B cell (primary cell): ENCODE measurements at regions not wholly inside any gene's neighbourhood (a gene's known extent, or its start where the extent isn't known, plus 50 kb on each side); places are given as distances from the start of the nearest gene placed in this dataset.

Experiments used
- ATAC-seq: fragments of 200-7000 bp; cut with Tn5 transposase; one replicate; pipeline ENCODE4 v1.10.0; 2021; ENCODE audit warnings: low read depth, mild to moderate bottlenecking, moderate number of reproducible peaks, moderate library complexity
- CTCF ChIA-PET: fragments of 350-600 bp; sonication (Branson Sonifier 250); formaldehyde crosslinking; loops from one replicate; lab custom pipeline; 2021; ENCODE audit warnings: antibody characterized with exemption, inconsistent platforms; lab: Charles Lee
- POLR2A ChIA-PET: fragments of 350-600 bp; sonication (Branson Sonifier 250); formaldehyde crosslinking; loops from one replicate; lab custom pipeline; 2021; ENCODE audit warnings: antibody characterized with exemption; lab: Charles Lee
- DNase-seq: peaks from one replicate; pipeline ENCODE4 v3.0.0; 2013
- H2AFZ ChIP-seq: 2 replicates; pipeline ENCODE4 v1.6.1; 2012; ENCODE audit warnings: mild to moderate bottlenecking, low read depth, low read length; ENCODE audit not compliant: insufficient read depth, poor library complexity, severe bottlenecking
- H3K27ac ChIP-seq, 2 donors: 1 replicate in 1 of 2; 2 replicates in 1 of 2; pipeline ENCODE4 v1.5.1; 2012 to 2013; ENCODE audit warnings: low read length in 2 of 2, mild to moderate bottlenecking in 2 of 2, moderate library complexity in 1 of 2
- H3K27me3 ChIP-seq, 4 experiments: fragments of 200-600 bp in 1 of 4; sonication (generic) in 1 of 4; replicated peaks in 1 of 4; 1 replicate in 2 of 4; 2 replicates in 2 of 4; pipeline versions ENCODE4 v1.6.1 to v1.7.0; 2013 to 2016; ENCODE audit warnings: low read length in 3 of 4, mild to moderate bottlenecking in 2 of 4, mixed read lengths in 1 of 4, moderate library complexity in 1 of 4; ENCODE audit not compliant: insufficient read depth in 4 of 4, control insufficient read depth in 3 of 4; ENCODE audit errors: control extremely low read depth in 1 of 4
- H3K36me3 ChIP-seq, 2 experiments: replicated peaks in 1 of 2; 1 replicate in 1 of 2; 2 replicates in 1 of 2; pipeline versions ENCODE4 v1.6.1 to v1.7.1; 2013; ENCODE audit warnings: low read length in 1 of 2; ENCODE audit not compliant: insufficient read depth in 2 of 2, control insufficient read depth in 1 of 2; ENCODE audit errors: control extremely low read depth in 1 of 2, extremely low read depth in 1 of 2
- H3K4me1 ChIP-seq, 2 donors: fragments of 200-600 bp in 1 of 2; sonication (generic) in 1 of 2; 1 replicate in 1 of 2; 2 replicates in 1 of 2; pipeline versions ENCODE4 v1.5.1 to v1.6.1; 2013 to 2017; ENCODE audit warnings: low read length in 2 of 2; ENCODE audit not compliant: control insufficient read depth in 2 of 2, insufficient read depth in 2 of 2
- H3K4me2 ChIP-seq: replicated peaks from 2 replicates; pipeline ENCODE3; 2012; ENCODE audit warnings: mild to moderate bottlenecking, low read depth, low read length; ENCODE audit not compliant: poor library complexity, severe bottlenecking
- H3K4me3 ChIP-seq, 5 experiments: fragments of 200-600 bp in 1 of 5; sonication (generic) in 1 of 5; 1 replicate in 3 of 5; 2 replicates in 2 of 5; pipeline versions ENCODE4 v1.5.1 to v1.7.0; 2011 to 2016; ENCODE audit warnings: low read length in 4 of 5, mild to moderate bottlenecking in 4 of 5, low read depth in 2 of 5, control low read depth in 1 of 5, moderate library complexity in 1 of 5; ENCODE audit not compliant: insufficient read depth in 1 of 5; ENCODE audit errors: control extremely low read depth in 1 of 5, extremely low read depth in 1 of 5
- H3K79me2 ChIP-seq: fragments of 200-600 bp; sonication (generic); one replicate; pipeline ENCODE4 v1.6.0; 2016; ENCODE audit warnings: low read length; ENCODE audit not compliant: control insufficient read depth, insufficient read depth
- H3K9ac ChIP-seq: fragments of 200-600 bp; sonication (generic); 2 replicates; pipeline ENCODE4 v1.6.1; 2017; ENCODE audit warnings: mild to moderate bottlenecking, low read length, moderate library complexity
- H3K9me3 ChIP-seq, 3 donors: one replicate each; pipeline versions ENCODE4 v1.6.1 to v1.7.1; 2013; ENCODE audit warnings: low read length in 2 of 3; ENCODE audit not compliant: control insufficient read depth in 2 of 3, insufficient read depth in 1 of 3; ENCODE audit errors: control extremely low read depth in 1 of 3
- H4K20me1 ChIP-seq: 2 replicates; pipeline ENCODE4 v1.6.0; 2012; ENCODE audit warnings: mild to moderate bottlenecking, low read length; ENCODE audit not compliant: insufficient read depth, control insufficient read depth, poor library complexity, severe bottlenecking
- H3K27ac Mint-ChIP-seq: one replicate; pipeline ENCODE4 v1.8.0; 2021; ENCODE audit warnings: mixed read lengths
- H3K27me3 Mint-ChIP-seq: one replicate; pipeline ENCODE4 v1.8.0; 2021; ENCODE audit warnings: mixed read lengths
- H3K4me1 Mint-ChIP-seq: one replicate; pipeline ENCODE4 v1.8.0; 2021; ENCODE audit warnings: mixed read lengths
- H3K4me3 Mint-ChIP-seq: one replicate; pipeline ENCODE4 v1.8.0; 2021; ENCODE audit warnings: mixed read lengths
- H3K9me3 Mint-ChIP-seq: one replicate; pipeline ENCODE4 v1.8.0; 2022; ENCODE audit warnings: mixed read lengths; ENCODE audit not compliant: insufficient read depth
- EZH2 ChIP-seq: IDR thresholded peaks from 2 replicates; pipeline ENCODE4 v1.6.1; 2012; ENCODE audit warnings: borderline replicate concordance, low read depth, mild to moderate bottlenecking, moderate library complexity, low read length; ENCODE audit not compliant: insufficient read depth, poor library complexity, severe bottlenecking
- WGBS: methylation state at CpG from one replicate; pipeline ENCODE4 v1.1.5; 2013; ENCODE audit warnings: missing lambda C conversion rate; ENCODE audit not compliant: insufficient coverage; 5-methylcytosine and 5-hydroxymethylcytosine counted together
- intact Hi-C: fragments of 100-400 bp; cut with micrococcal nuclease; formaldehyde crosslinking; loops from one replicate; pipeline ENCODE4 v1.10.0; 2022
- TF ChIP-seq, protein P1 (sequence below): fragments of 200-600 bp; IDR thresholded peaks from one replicate; pipeline ENCODE4 v1.8.0; 2022; ENCODE audit warnings: antibody characterized with exemption, mild to moderate bottlenecking

DNA sequence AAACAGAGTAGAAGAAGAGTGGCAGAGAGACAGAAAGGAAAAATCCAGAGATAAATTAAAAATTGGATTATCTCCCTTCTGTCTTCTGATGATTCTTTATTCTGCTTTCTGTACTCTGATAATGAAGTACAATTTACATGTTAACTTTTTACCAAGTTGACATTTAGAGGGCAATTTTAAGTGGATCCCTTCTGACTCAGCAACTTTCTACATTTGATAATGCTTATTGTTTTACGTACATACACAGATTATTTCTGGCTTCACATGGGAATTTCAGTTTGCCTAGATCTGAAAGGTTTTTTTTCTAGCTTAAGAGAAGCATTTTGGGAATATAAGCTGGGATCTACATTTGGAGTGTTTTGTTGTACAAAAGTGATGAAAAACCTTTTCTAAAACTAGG is 491.3 kb downstream of the OTOL1 start:
- Mint-ChIP-seq H3K4me1 (no peaks in the 10 kb centered on the region), H3K9me3 (no peaks in the 10 kb centered on the region), H3K27me3 (no peaks in the 10 kb centered on the region), H3K4me3 (no peak overlapping the region), H3K27ac (no peak overlapping the region)
- Histone ChIP-seq H3K27ac (no peak overlapping the region), H3K79me2 (no peaks in the 10 kb centered on the region), H4K20me1 (no peaks in the 10 kb centered on the region), H3K36me3 (no peaks in the 10 kb centered on the region), H3K4me1 (no peaks in the 10 kb centered on the region), H3K4me3 (no peak overlapping the region), H3K4me2 (no peak overlapping the region), H3K9ac (no peak overlapping the region), H3K9me3 (peaks cover 0 to 4% (median 0%) of the 10 kb centered on the region in 3 donors), H2AFZ (no peak overlapping the region), H3K27me3 (no peaks in the 10 kb centered on the region)
- no CpG with 5 or more reads among the region's 1 CpG for WGBS
- DNase-seq (no peak), ATAC-seq (no peak)
- POLR2A ChIA-PET = no interaction called here
- TF ChIP-seq EZH2 = no peak
- TF ChIP-seq, protein P1, sequence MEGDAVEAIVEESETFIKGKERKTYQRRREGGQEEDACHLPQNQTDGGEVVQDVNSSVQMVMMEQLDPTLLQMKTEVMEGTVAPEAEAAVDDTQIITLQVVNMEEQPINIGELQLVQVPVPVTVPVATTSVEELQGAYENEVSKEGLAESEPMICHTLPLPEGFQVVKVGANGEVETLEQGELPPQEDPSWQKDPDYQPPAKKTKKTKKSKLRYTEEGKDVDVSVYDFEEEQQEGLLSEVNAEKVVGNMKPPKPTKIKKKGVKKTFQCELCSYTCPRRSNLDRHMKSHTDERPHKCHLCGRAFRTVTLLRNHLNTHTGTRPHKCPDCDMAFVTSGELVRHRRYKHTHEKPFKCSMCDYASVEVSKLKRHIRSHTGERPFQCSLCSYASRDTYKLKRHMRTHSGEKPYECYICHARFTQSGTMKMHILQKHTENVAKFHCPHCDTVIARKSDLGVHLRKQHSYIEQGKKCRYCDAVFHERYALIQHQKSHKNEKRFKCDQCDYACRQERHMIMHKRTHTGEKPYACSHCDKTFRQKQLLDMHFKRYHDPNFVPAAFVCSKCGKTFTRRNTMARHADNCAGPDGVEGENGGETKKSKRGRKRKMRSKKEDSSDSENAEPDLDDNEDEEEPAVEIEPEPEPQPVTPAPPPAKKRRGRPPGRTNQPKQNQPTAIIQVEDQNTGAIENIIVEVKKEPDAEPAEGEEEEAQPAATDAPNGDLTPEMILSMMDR = no peak
- CTCF ChIA-PET = no interaction called here
- intact Hi-C loops = no loop called here

DNA sequence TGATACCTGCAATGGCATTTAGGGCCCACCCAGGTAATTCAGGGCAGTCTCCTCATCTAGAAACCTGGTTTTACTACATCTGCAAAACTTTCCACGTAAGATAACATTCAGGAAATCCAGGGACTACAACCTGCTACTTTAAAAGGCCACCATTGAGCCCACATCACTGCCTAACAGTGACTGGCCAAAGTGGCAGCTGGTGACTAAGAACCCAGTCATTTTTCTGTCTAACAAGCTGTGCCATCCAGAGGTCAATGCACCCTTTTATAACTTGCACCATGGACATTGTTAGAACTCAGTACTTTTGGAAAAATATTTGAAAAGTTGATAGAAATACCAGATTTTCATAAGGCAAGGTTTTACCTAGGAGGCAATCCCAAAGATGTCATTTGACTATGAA is 492.4 kb downstream of the OTOL1 start:
- H3K27ac Mint-ChIP-seq = no peak overlapping the region
- ChIA-PET POLR2A (no interaction called here), CTCF (no interaction called here)
- intact Hi-C loops = no loop called here
- ATAC-seq (no peak), DNase-seq (no peak)
- Histone ChIP-seq H3K4me1 (no peaks in the 10 kb centered on the region), H3K27ac (no peak overlapping the region), H3K4me2 (no peak overlapping the region), H3K9me3 (no peaks in the 10 kb centered on the region), H3K36me3 (no peaks in the 10 kb centered on the region), H2AFZ (no peak overlapping the region), H3K79me2 (no peaks in the 10 kb centered on the region), H3K4me3 (no peak overlapping the region), H4K20me1 (no peaks in the 10 kb centered on the region), H3K27me3 (no peaks in the 10 kb centered on the region), H3K9ac (no peak overlapping the region)
- WGBS = 63% methylated on average over 1 of the region's 1 CpG
- no peaks in the 10 kb centered on the region for H3K9me3 Mint-ChIP-seq
- TF ChIP-seq, protein P1 = no peak
- TF ChIP-seq EZH2 = no peak
- no peaks in the 10 kb centered on the region for H3K27me3 Mint-ChIP-seq
- H3K4me1 Mint-ChIP-seq = no peaks in the 10 kb centered on the region
- H3K4me3 Mint-ChIP-seq = no peak overlapping the region
